OCI-LY1 (cell line): ENCODE measurements at regions not wholly inside any gene's neighbourhood (a gene's known extent, or its start where the extent isn't known, plus 50 kb on each side); places are given as distances from the start of the nearest gene placed in this dataset.

ENCODE experiments used
- H2AFZ ChIP-seq: fragments of 200-600 bp; sonication (generic), shearing (Covaris generic); 2 replicates; pipeline ENCODE4 v1.6.0; 2014; ENCODE audit warnings: antibody characterized with exemption, mild to moderate bottlenecking, low read length
- H3F3A ChIP-seq: fragments of 200-600 bp; sonication (generic), shearing (Covaris generic); 2 replicates; pipeline ENCODE4 v1.6.0; 2014; ENCODE audit warnings: mild to moderate bottlenecking, antibody characterized with exemption, low read length, moderate library complexity; ENCODE audit not compliant: insufficient read depth
- H3K27ac ChIP-seq: fragments of 200-600 bp; sonication (generic); 2 replicates; pipeline ENCODE4 v1.5.1; 2014; ENCODE audit warnings: low read length, mixed run types, mild to moderate bottlenecking, low read depth; ENCODE audit not compliant: poor library complexity, severe bottlenecking
- H3K27me3 ChIP-seq: fragments of 200-600 bp; sonication (generic); 2 replicates; pipeline ENCODE4 v1.6.0; 2014; ENCODE audit warnings: antibody characterized with exemption, mild to moderate bottlenecking, low read length, moderate library complexity; ENCODE audit not compliant: insufficient read depth
- H3K36me3 ChIP-seq: fragments of 200-600 bp; sonication (generic); 2 replicates; pipeline ENCODE4 v1.6.1; 2014; ENCODE audit warnings: mild to moderate bottlenecking, antibody characterized with exemption, low read length, moderate library complexity, mixed read lengths; ENCODE audit not compliant: insufficient read depth
- H3K4me1 ChIP-seq: fragments of 200-600 bp; sonication (generic); 2 replicates; pipeline ENCODE4 v1.5.1; 2014; ENCODE audit warnings: mild to moderate bottlenecking, low read length, moderate library complexity; ENCODE audit not compliant: insufficient read depth, severe bottlenecking
- H3K4me2 ChIP-seq: fragments of 200-600 bp; sonication (generic), shearing (Covaris generic); 2 replicates; pipeline ENCODE4 v1.6.1; 2014; ENCODE audit warnings: low read length
- H3K4me3 ChIP-seq: fragments of 200-600 bp; sonication (generic); 2 replicates; pipeline ENCODE4 v1.5.1; 2014; ENCODE audit warnings: low read length, low read depth, mild to moderate bottlenecking, mixed read lengths; ENCODE audit not compliant: poor library complexity, severe bottlenecking
- H3K79me2 ChIP-seq: fragments of 200-600 bp; shearing (Covaris generic); 2 replicates; pipeline ENCODE4 v1.6.1; 2016; ENCODE audit warnings: mixed run types, low read length, mixed read lengths; ENCODE audit not compliant: insufficient read depth
- H3K9ac ChIP-seq: fragments of 200-600 bp; sonication (generic), shearing (Covaris generic); 2 replicates; pipeline ENCODE4 v1.6.1; 2014; ENCODE audit warnings: mild to moderate bottlenecking, low read length, mixed read lengths
- H3K9me2 ChIP-seq: fragments of 200-600 bp; sonication (generic), shearing (Covaris generic); 2 replicates; pipeline ENCODE4 v1.6.1; 2014; ENCODE audit warnings: low read depth, mild to moderate bottlenecking, low read length, mixed read lengths
- H3K9me3 ChIP-seq: fragments of 200-600 bp; shearing (Covaris generic); 2 replicates; pipeline ENCODE4 v1.6.1; 2014; ENCODE audit warnings: low read length, mixed read lengths
- H4K20me1 ChIP-seq: fragments of 200-600 bp; sonication (generic), shearing (Covaris generic); 2 replicates; pipeline ENCODE4 v1.6.0; 2016; ENCODE audit warnings: mild to moderate bottlenecking, low read length; ENCODE audit not compliant: insufficient read depth
- EZH2 ChIP-seq: fragments of 200-600 bp; sonication (generic), shearing (Covaris generic); IDR thresholded peaks from 2 replicates; pipeline ENCODE4 v1.8.0; 2017; ENCODE audit warnings: borderline replicate concordance, mixed run types, mild to moderate bottlenecking, antibody characterized with exemption, low read length, moderate library complexity, mixed read lengths
- TF ChIP-seq, protein P1 (sequence below): fragments of 200-600 bp; sonication (generic), shearing (Covaris generic); IDR thresholded peaks from 2 replicates; pipeline ENCODE4 v1.5.1; 2017; ENCODE audit warnings: mild to moderate bottlenecking, antibody characterized with exemption, low read length, moderate library complexity, mixed read lengths

GRCh38 chr7:156000601-156001396, 188.5 kb upstream of the SHH start:
- H3K9me2 ChIP-seq = no peaks in the 10 kb centered on the region
- peaks cover 5% of the 10 kb centered on the region; the same call in 1 of the 2 replicates for H3K27me3 ChIP-seq
- no peaks in the 10 kb centered on the region for H3K36me3 ChIP-seq
- H3K4me3 ChIP-seq = no peak overlapping the region
- H3K27ac ChIP-seq = no peak overlapping the region
- H3K4me2 ChIP-seq = no peak overlapping the region
- H3K9me3 ChIP-seq = no peaks in the 10 kb centered on the region
- H3K4me1 ChIP-seq = no peaks in the 10 kb centered on the region
- no peaks in the 10 kb centered on the region for H3F3A ChIP-seq
- H3K9ac ChIP-seq = no peak overlapping the region
- H3K79me2 ChIP-seq = no peaks in the 10 kb centered on the region
- H2AFZ ChIP-seq = no peak overlapping the region
- H4K20me1 ChIP-seq = no peaks in the 10 kb centered on the region
- TF ChIP-seq, protein P1, sequence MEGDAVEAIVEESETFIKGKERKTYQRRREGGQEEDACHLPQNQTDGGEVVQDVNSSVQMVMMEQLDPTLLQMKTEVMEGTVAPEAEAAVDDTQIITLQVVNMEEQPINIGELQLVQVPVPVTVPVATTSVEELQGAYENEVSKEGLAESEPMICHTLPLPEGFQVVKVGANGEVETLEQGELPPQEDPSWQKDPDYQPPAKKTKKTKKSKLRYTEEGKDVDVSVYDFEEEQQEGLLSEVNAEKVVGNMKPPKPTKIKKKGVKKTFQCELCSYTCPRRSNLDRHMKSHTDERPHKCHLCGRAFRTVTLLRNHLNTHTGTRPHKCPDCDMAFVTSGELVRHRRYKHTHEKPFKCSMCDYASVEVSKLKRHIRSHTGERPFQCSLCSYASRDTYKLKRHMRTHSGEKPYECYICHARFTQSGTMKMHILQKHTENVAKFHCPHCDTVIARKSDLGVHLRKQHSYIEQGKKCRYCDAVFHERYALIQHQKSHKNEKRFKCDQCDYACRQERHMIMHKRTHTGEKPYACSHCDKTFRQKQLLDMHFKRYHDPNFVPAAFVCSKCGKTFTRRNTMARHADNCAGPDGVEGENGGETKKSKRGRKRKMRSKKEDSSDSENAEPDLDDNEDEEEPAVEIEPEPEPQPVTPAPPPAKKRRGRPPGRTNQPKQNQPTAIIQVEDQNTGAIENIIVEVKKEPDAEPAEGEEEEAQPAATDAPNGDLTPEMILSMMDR = no peak
- no peak for TF ChIP-seq EZH2

DNA sequence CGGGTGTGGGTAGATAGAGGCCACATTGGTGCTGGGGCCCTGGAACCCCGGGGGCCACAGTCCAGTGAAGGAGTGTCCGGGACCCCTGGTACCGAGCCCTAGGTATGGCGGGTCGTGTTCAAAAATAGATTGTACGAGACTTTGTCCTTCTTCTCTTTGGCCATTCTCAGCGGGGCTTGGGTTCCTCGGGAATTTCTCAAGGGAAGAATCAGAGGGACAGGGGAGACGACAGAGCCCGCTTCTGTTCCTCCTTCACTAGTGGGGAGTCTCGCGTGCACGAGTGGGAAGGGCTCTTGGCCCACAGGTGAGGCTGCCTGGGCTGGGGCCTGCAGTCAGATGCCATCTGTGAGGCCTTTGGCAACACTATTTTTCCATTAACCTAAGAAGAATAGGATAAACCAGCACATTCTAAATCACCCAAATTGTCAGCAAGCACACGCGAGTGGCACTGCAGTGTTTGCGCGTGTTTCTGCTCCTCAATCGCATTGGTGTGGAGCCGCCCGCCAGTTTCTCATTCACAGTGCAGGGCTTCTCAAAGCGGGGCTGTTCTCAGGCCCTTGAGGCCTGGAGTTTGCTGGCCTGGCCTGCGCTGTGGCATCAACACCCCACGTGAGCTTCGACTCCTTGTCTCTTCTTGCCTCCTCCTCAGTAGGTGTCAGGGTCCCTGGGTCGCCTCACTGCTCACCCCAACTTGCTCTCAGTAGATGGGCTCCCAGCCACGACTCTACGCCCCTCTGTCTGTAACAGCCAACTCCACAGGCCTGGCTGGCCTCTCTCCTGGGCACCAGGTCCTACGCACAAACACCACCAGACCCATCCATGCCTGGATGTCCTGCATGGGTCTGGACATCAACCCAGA, 187.6 kb upstream of the SHH start:
- no peaks in the 10 kb centered on the region for H3K9me3 ChIP-seq
- no peak overlapping the region for H3K4me2 ChIP-seq
- no peak for TF ChIP-seq EZH2
- TF ChIP-seq, protein P1 = no peak
- no peaks in the 10 kb centered on the region for H3K36me3 ChIP-seq
- H3K27ac ChIP-seq = no peak overlapping the region
- H3F3A ChIP-seq = no peaks in the 10 kb centered on the region
- H3K4me1 ChIP-seq = no peaks in the 10 kb centered on the region
- H3K9me2 ChIP-seq = no peaks in the 10 kb centered on the region
- no peak overlapping the region for H3K4me3 ChIP-seq
- H3K9ac ChIP-seq = no peak overlapping the region
- H3K27me3 ChIP-seq = peaks cover 5% of the 10 kb centered on the region; the same call in 1 of the 2 replicates
- H3K79me2 ChIP-seq = no peaks in the 10 kb centered on the region
- H4K20me1 ChIP-seq = no peaks in the 10 kb centered on the region
- H2AFZ ChIP-seq = no peak overlapping the region

- no peak for TF ChIP-seq EZH2
- TF ChIP-seq, protein P1 = no peak
- Histone ChIP-seq H3K9ac (no peak overlapping the region), H3K27ac (no peak overlapping the region), H4K20me1 (no peaks in the 10 kb centered on the region), H3K4me1 (no peaks in the 10 kb centered on the region), H3K9me2 (no peaks in the 10 kb centered on the region), H3K9me3 (no peaks in the 10 kb centered on the region), H3K36me3 (no peaks in the 10 kb centered on the region), H3K27me3 (peaks cover 5% of the 10 kb centered on the region; the same call in 1 of the 2 replicates), H3F3A (no peaks in the 10 kb centered on the region), H2AFZ (no peak overlapping the region), H3K79me2 (no peaks in the 10 kb centered on the region), H3K4me3 (no peak overlapping the region), H3K4me2 (no peak overlapping the region)
Observed at GRCh38 chr7:155998766-155999630, 186.7 kb upstream of the SHH start.
